Hepatocyte (in vitro differentiated cells): ENCODE measurements at regions not wholly inside any gene's neighbourhood (a gene's known extent, or its start where the extent isn't known, plus 50 kb on each side); places are given as distances from the start of the nearest gene placed in this dataset.
A peak's percentile ranks its signal among the peaks of the same experiment; 100 is the strongest.

ENCODE experiments used
- DNase-seq: peaks from one replicate; pipeline ENCODE4 v3.0.0-alpha.2; 2016; ENCODE audit warnings: low spot score
- H2AFZ ChIP-seq: fragments of 200-600 bp; sonication (generic); 2 replicates; pipeline ENCODE4 v1.6.0; 2016; ENCODE audit warnings: antibody characterized with exemption, mild to moderate bottlenecking
- H3K27ac ChIP-seq: fragments of 200-600 bp; sonication (generic); 2 replicates; pipeline ENCODE4 v1.5.1; 2016; ENCODE audit warnings: mild to moderate bottlenecking
- H3K27me3 ChIP-seq: fragments of 200-600 bp; sonication (generic); 2 replicates; pipeline ENCODE4 v1.6.1; 2016
- H3K36me3 ChIP-seq: fragments of 200-600 bp; sonication (generic); replicated peaks from 2 replicates; pipeline ENCODE4 v1.5.1; 2016; ENCODE audit warnings: low read depth; ENCODE audit not compliant: insufficient read depth
- H3K4me1 ChIP-seq: fragments of 200-600 bp; sonication (generic); 2 replicates; pipeline ENCODE4 v1.5.1; 2016; ENCODE audit warnings: mild to moderate bottlenecking, moderate library complexity; ENCODE audit not compliant: insufficient read depth
- H3K4me2 ChIP-seq: fragments of 200-600 bp; sonication (generic); 2 replicates; pipeline ENCODE4 v1.6.0; 2016
- H3K4me3 ChIP-seq: fragments of 200-600 bp; sonication (generic); 2 replicates; pipeline ENCODE4 v1.5.1; 2016; ENCODE audit warnings: mild to moderate bottlenecking
- H3K79me2 ChIP-seq: fragments of 200-600 bp; sonication (generic); 2 replicates; pipeline ENCODE4 v1.6.0; 2017; ENCODE audit warnings: mild to moderate bottlenecking
- H3K9me2 ChIP-seq: fragments of 200-600 bp; sonication (generic); replicated peaks from 2 replicates; pipeline ENCODE4 v1.6.0; 2017; ENCODE audit warnings: mild to moderate bottlenecking; ENCODE audit not compliant: insufficient read depth
- H3K9me3 ChIP-seq: fragments of 200-600 bp; sonication (generic); 2 replicates; pipeline ENCODE4 v1.5.1; 2016; ENCODE audit warnings: low read depth, mild to moderate bottlenecking
- H4K20me1 ChIP-seq: fragments of 200-600 bp; sonication (generic); 2 replicates; pipeline ENCODE4 v1.6.0; 2016; ENCODE audit warnings: mild to moderate bottlenecking; ENCODE audit not compliant: insufficient read depth, poor library complexity, severe bottlenecking
- CTCF ChIP-seq: fragments of 200-600 bp; sonication (generic); IDR thresholded peaks from 2 replicates; pipeline ENCODE4 v1.5.1; 2016; ENCODE audit warnings: antibody characterized with exemption, mild to moderate bottlenecking; ENCODE audit not compliant: poor library complexity
- EZH2 ChIP-seq: fragments of 200-600 bp; sonication (generic); IDR thresholded peaks from 2 replicates; pipeline ENCODE4 v1.6.1; 2016; ENCODE audit warnings: antibody characterized with exemption, mild to moderate bottlenecking, borderline replicate concordance
- EZH2phosphoT487 ChIP-seq: fragments of 200-600 bp; sonication (generic); IDR thresholded peaks from one replicate; pipeline ENCODE4 v1.6.1; 2018; ENCODE audit warnings: antibody characterized with exemption, mild to moderate bottlenecking, low read depth, moderate library complexity; ENCODE audit not compliant: unreplicated experiment, severe bottlenecking
- WGBS: methylation state at CpG from one replicate; pipeline ENCODE4 v1.1.6; 2016; ENCODE audit warnings: low lambda C conversion rate; ENCODE audit errors: missing lambda C conversion rate; 5-methylcytosine and 5-hydroxymethylcytosine counted together

- Histone ChIP-seq H3K4me3 (no peak overlapping the region), H3K79me2 (no peaks in the 10 kb centered on the region), H3K9me2 (no peaks in the 10 kb centered on the region), H3K27ac (no peak overlapping the region), H3K9me3 (no peaks in the 10 kb centered on the region), H3K4me2 (no peak overlapping the region), H3K36me3 (no peaks in the 10 kb centered on the region), H3K27me3 (no peaks in the 10 kb centered on the region), H4K20me1 (no peaks in the 10 kb centered on the region), H3K4me1 (peaks cover 3% of the 10 kb centered on the region), H2AFZ (no peak overlapping the region)
- TF ChIP-seq EZH2phosphoT487 (no peak), CTCF (no peak), EZH2 (no peak)
- no peak for DNase-seq
Observed at GRCh38 chr13:67806796-67807195, 576.7 kb upstream of the PCDH9 start.

GRCh38 chr13:67803118-67803517 lies 573.0 kb upstream of the PCDH9 start:
- Histone ChIP-seq H3K27me3 (no peaks in the 10 kb centered on the region), H4K20me1 (no peaks in the 10 kb centered on the region), H3K79me2 (no peaks in the 10 kb centered on the region), H2AFZ (no peak overlapping the region), H3K27ac (peak overlapping the region; percentile 24), H3K4me1 (peaks cover 3% of the 10 kb centered on the region), H3K36me3 (no peaks in the 10 kb centered on the region), H3K4me3 (no peak overlapping the region), H3K4me2 (no peak overlapping the region), H3K9me2 (no peaks in the 10 kb centered on the region), H3K9me3 (no peaks in the 10 kb centered on the region)
- 42% methylated on average over 8 of the region's 8 CpGs for WGBS
- no peak for TF ChIP-seq EZH2phosphoT487
- TF ChIP-seq EZH2: no peak
- TF ChIP-seq CTCF: no peak
- peak; percentile 15 for DNase-seq

GRCh38 chr13:67792151-67792676 lies 562.1 kb upstream of the PCDH9 start:
- Histone ChIP-seq H4K20me1 (no peaks in the 10 kb centered on the region), H3K27ac (no peak overlapping the region), H3K4me3 (no peak overlapping the region), H3K9me2 (no peaks in the 10 kb centered on the region), H3K9me3 (no peaks in the 10 kb centered on the region), H3K4me2 (no peak overlapping the region), H3K4me1 (no peaks in the 10 kb centered on the region), H2AFZ (no peak overlapping the region), H3K36me3 (no peaks in the 10 kb centered on the region), H3K79me2 (no peaks in the 10 kb centered on the region), H3K27me3 (no peaks in the 10 kb centered on the region)
- DNase-seq: no peak
- TF ChIP-seq CTCF (no peak), EZH2phosphoT487 (no peak), EZH2 (no peak)

- no peak for TF ChIP-seq CTCF
- TF ChIP-seq EZH2: no peak
- TF ChIP-seq EZH2phosphoT487: no peak
- no peaks in the 10 kb centered on the region for H3K79me2 ChIP-seq
- WGBS: 83% methylated on average over 4 of the region's 4 CpGs
Observed at GRCh38 chr13:67791047-67791446, 560.9 kb upstream of the PCDH9 start.

More at GRCh38 chr13:67791047-67791446, 560.9 kb upstream of the PCDH9 start:
- no peak overlapping the region for H3K4me2 ChIP-seq
- no peak overlapping the region for H3K4me3 ChIP-seq
- H3K27me3 ChIP-seq: no peaks in the 10 kb centered on the region
- no peak for DNase-seq
- no peaks in the 10 kb centered on the region for H4K20me1 ChIP-seq
- H3K27ac ChIP-seq: no peak overlapping the region
- H2AFZ ChIP-seq: no peak overlapping the region
- no peaks in the 10 kb centered on the region for H3K9me2 ChIP-seq
- no peaks in the 10 kb centered on the region for H3K9me3 ChIP-seq
- H3K4me1 ChIP-seq: no peaks in the 10 kb centered on the region
- H3K36me3 ChIP-seq: no peaks in the 10 kb centered on the region
